EL (cell line): ENCODE measurements at regions not wholly inside any gene's neighbourhood (a gene's known extent, or its start where the extent isn't known, plus 50 kb on each side); places are given as distances from the start of the nearest gene placed in this dataset.

Source experiments
- DNase-seq: peaks from one replicate; pipeline ENCODE4 v3.0.0-alpha.2; 2016

DNA sequence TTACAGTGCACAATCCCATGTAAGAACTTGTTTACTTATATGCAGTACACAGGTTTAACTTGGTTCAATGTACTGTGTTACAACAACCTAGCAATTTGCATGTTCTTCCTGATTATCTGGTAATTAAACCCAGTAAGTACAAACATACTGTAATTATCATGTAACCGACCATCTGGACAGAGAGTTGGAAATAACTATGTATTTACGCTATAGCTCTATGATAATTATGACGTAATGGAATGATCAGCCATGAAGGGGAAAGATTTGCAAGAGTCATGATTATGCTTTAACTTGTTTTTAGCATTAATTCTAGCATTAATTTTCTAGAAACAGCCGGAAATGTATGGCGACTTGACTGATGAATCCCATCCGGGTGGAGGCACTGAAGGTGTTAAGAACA is 74.8 kb upstream of the SALL1 start:
- no peak for DNase-seq

DNA sequence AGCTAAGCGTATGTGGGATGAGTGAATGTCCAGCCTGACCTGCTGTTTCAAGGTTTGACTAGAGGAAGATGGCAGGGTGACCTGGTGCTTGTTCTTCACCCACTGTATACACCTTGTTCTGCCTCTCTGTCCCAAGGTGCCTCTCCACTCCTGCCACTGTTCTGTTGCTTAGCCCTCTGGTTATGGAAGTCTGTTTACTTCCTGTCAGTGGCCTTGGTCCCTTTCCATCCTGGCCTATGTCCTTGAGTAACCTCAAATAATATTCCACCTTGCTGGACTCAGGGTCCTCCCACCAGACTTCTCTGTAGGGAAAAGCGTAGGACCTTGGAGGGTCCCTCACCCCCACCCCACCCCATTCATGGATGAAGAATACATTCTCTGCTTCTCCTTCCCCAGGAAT is 73.2 kb upstream of the SALL1 start:
- no peak for DNase-seq

DNA sequence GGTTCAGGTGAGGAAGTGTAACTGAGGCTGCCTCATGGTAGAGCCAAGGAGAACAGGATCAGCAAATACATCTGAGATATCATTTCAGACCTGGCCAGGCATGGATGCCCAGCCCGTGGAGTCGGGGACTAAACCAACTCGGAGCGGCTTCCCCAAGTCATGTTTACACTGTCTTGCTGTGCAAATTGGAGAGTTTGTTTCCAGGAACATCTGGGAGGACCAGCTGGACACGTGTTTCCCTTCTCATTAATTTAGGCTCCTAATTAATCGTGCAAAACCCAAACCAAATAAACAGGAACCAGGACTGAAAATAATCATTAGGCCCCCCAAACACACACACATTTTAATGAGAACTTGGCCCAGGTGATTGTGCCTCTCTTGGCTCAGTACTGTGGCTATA is 70.9 kb upstream of the SALL1 start:
- no peak for DNase-seq

DNA sequence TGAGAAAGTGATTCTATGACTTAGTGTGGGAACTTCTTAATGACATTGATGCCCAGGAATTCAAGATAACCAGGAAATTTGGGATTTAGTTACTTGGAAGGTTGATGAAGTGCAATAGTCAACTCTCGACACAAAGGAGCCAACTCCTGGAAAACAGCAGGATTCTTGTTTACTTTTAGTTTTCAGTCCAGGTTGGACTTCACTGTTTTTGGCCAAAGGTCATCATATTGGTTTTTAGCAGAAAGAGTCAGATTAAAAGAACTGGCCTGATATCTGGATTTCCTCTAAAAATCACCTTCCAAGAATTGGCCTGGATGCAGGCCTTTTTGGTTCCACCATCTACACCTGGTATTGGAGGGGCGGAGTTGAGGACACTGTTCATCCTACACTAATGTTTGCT is 60.1 kb upstream of the SALL1 start:
- DNase-seq = no peak

DNA sequence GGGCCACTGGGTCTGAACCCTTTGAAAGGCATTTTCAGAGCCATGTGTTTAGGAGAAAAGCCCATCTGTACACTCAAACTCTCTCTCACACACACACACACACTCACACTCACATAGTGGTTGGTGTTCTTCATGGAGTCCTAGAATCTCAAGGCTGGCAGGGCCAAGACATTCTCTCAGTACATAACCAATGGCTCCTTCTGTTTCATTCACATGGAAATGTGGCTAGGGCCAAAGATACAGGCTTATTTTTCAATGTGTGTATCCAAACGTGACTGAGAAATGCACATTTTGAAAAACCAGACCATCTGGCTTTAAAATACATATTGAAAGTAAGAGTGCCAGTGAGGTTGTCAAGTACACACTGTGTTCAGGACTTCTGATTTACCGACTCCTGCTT is 59.0 kb upstream of the SALL1 start:
- DNase-seq = no peak

DNA sequence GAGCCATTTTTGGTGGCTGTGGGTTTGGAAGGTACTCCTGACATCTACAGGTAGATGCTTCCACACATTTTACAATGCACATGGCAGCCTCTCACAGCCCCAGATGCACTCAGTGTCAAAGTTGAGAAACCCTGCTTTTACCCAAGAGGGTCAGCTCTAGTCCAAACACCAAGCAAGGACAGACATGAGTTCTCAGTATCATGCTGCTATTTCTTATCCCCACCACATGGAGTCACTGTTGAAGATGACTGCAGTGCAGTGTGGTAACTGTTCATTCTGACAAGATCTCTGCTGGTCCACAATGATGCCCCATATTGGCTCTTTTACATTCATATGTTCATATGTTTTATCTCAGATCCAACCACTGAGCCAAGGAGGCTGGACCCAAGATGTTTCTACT is 50.5 kb upstream of the SALL1 start:
- no peak for DNase-seq
